Pancreas (tissue), 10 donors: ENCODE measurements at regions not wholly inside any gene's neighbourhood (a gene's known extent, or its start where the extent isn't known, plus 50 kb on each side); places are given as distances from the start of the nearest gene placed in this dataset.

Experiments
- ATAC-seq, 4 donors: fragments of 200-7000 bp; cut with Tn5 transposase; one replicate each; pipeline versions ENCODE4 v1.8.0 to v1.9.1; 2020; ENCODE audit warnings: mild to moderate bottlenecking in 4 of 4, moderate library complexity in 4 of 4
- DNase-seq, 6 donors: peaks; one replicate each; pipeline ENCODE4 v3.0.0-alpha.2; 2020
- FAIRE-seq: peaks from 2 replicates; lab custom pipeline; 2012; peaks lifted over from hg19 to GRCh38; lab: Jason Lieb, UNC
- H3K27ac ChIP-seq, 4 donors: fragments of 200-600 bp; sonication (generic); 1 replicate in 3 of 4; 2 replicates in 1 of 4; pipeline versions ENCODE4 v1.5.0 to v1.8.0; 2020
- H3K27me3 ChIP-seq, 4 donors: fragments of 200-600 bp; one replicate each; pipeline ENCODE4 v1.8.0; 2021
- H3K36me3 ChIP-seq, 3 donors: fragments of 200-600 bp; sonication (generic) in 1 of 3; one replicate each; pipeline versions ENCODE4 v1.5.0 to v1.8.0; 2020 to 2021
- H3K4me1 ChIP-seq, 3 donors: fragments of 200-600 bp; one replicate each; pipeline ENCODE4 v1.8.0; 2021
- H3K4me3 ChIP-seq, 4 donors: fragments of 200-600 bp; sonication (generic) in 2 of 4; one replicate each; pipeline versions ENCODE4 v1.5.0 to v1.8.0; 2020 to 2021
- H3K9me3 ChIP-seq, 4 donors: fragments of 200-600 bp; one replicate each; pipeline ENCODE4 v1.8.0; 2021
- CTCF ChIP-seq, 4 donors: fragments of 200-600 bp; sonication (generic) in 3 of 4; IDR thresholded peaks; one replicate each; pipeline versions ENCODE4 v1.5.0 to v1.8.0; 2021; ENCODE audit warnings: antibody characterized with exemption in 4 of 4
- WGBS, 2 donors: extraction: QIAGEN DNeasy Blood & Tissue Kit; methylation state at CpG; one replicate each; pipeline ENCODE4 v1.1.7; 2013; 5-methylcytosine and 5-hydroxymethylcytosine counted together
- intact Hi-C, 3 donors: fragments of 100-400 bp; cut with DNase I; formaldehyde crosslinking; loops; one replicate each; pipeline versions ENCODE4 v1.11.1 to v1.14.2; 2022
- donor health status: healthy with polysubstance abuse.
- donor health status: DM: no; HTN: no; CAD: no; lungs with moderate emphysema.
- donor health status: DM: no; HTN: no; CAD: no.
- donor health status: control.
- donor health status: control.
- donor health status: Bipolar disorder and iron deficiency.
- donor health status: DM: yes; HTN: yes; CAD: no.
- donor health status: DM: no; HTN: no; CAD: no.
- donor health status: DM: no; HTN: no; CAD: no.
- donor health status: DM: yes; HTN: yes; CAD: no.

- WGBS, 2 donors = 91 to 95% methylated on average over 7 of the region's 7 CpGs
- DNase-seq (no peak), ATAC-seq (peak in 1 of 4 donors; percentile 33), FAIRE-seq (no peak)
- no peaks in the 10 kb centered on the region for H3K36me3 ChIP-seq
- no peak for TF ChIP-seq CTCF (IDR thresholded peaks at IDR 0.05)
- no peaks in the 10 kb centered on the region for H3K9me3 ChIP-seq
- intact Hi-C loops = no loop called here
- H3K4me1 ChIP-seq = peaks cover 0 to 8% (median 7%) of the 10 kb centered on the region in 3 donors
- H3K27ac ChIP-seq = no peak overlapping the region
- H3K4me3 ChIP-seq = no peak overlapping the region
- no peaks in the 10 kb centered on the region for H3K27me3 ChIP-seq
Observed at GRCh38 chr2:226427538-226428307, 371.9 kb downstream of the IRS1 start.

- FAIRE-seq (no peak), DNase-seq (no peak), ATAC-seq (no peak)
- Histone ChIP-seq H3K9me3 (no peaks in the 10 kb centered on the region), H3K36me3 (no peaks in the 10 kb centered on the region), H3K4me1 (peaks cover 0 to 8% (median 7%) of the 10 kb centered on the region in 3 donors), H3K27ac (no peak overlapping the region), H3K4me3 (no peak overlapping the region), H3K27me3 (no peaks in the 10 kb centered on the region)
- intact Hi-C loops = no loop called here
- 78 to 89% methylated on average over 5 of the region's 5 CpGs for WGBS, 2 donors
- no peak for TF ChIP-seq CTCF (IDR thresholded peaks at IDR 0.05)
Observed at GRCh38 chr2:226426292-226426736, 373.3 kb downstream of the IRS1 start.

GRCh38 chr2:226424971-226425370 is 374.6 kb downstream of the IRS1 start:
- DNase-seq (no peak), ATAC-seq (no peak), FAIRE-seq (no peak)
- Histone ChIP-seq H3K4me3 (no peak overlapping the region), H3K4me1 (peaks cover 0 to 8% (median 7%) of the 10 kb centered on the region in 3 donors), H3K27me3 (no peaks in the 10 kb centered on the region), H3K27ac (no peak overlapping the region), H3K36me3 (no peaks in the 10 kb centered on the region), H3K9me3 (no peaks in the 10 kb centered on the region)
- intact Hi-C loops = no loop called here
- WGBS, 2 donors = 55 to 68% methylated on average over 3 of the region's 3 CpGs
- no peak for TF ChIP-seq CTCF (IDR thresholded peaks at IDR 0.05)

- no peaks in the 10 kb centered on the region for H3K27me3 ChIP-seq
- H3K9me3 ChIP-seq = no peaks in the 10 kb centered on the region
- ATAC-seq (peak in 2 of 4 donors; percentile 54 to 60), DNase-seq (no peak), FAIRE-seq (no peak)
- H3K36me3 ChIP-seq = no peaks in the 10 kb centered on the region
- TF ChIP-seq CTCF (IDR thresholded peaks at IDR 0.05) = no peak
- 47 to 51% methylated on average over 7 of the region's 7 CpGs for WGBS, 2 donors
- no peak overlapping the region for H3K4me3 ChIP-seq
- no peak overlapping the region for H3K27ac ChIP-seq
- H3K4me1 ChIP-seq = no peaks in the 10 kb centered on the region
- intact Hi-C loops = no loop called here
Observed at GRCh38 chr2:226423498-226423960, 376.1 kb downstream of the IRS1 start.

GRCh38 chr2:226420646-226421045 is 379.0 kb downstream of the IRS1 start:
- no peak for DNase-seq
- intact Hi-C loops = no loop called here
- H3K27ac ChIP-seq = no peak overlapping the region
- H3K9me3 ChIP-seq = no peaks in the 10 kb centered on the region
- no peaks in the 10 kb centered on the region for H3K36me3 ChIP-seq
- H3K4me1 ChIP-seq = no peaks in the 10 kb centered on the region
- H3K27me3 ChIP-seq = no peaks in the 10 kb centered on the region
- no peak for ATAC-seq
- no peak overlapping the region for H3K4me3 ChIP-seq
- FAIRE-seq = no peak
- no peak for TF ChIP-seq CTCF (IDR thresholded peaks at IDR 0.05)
